ENCODE measurements at regions not wholly inside any gene's neighbourhood (a gene's known extent, or its start where the extent isn't known, plus 50 kb on each side); places are given as distances from the start of the nearest gene placed in this dataset.
"Not testable (repeated sequence)": the region's sequence is repeated elsewhere in the genome, so short reads cannot be mapped to it uniquely, and the experiment has no call there.

DNA sequence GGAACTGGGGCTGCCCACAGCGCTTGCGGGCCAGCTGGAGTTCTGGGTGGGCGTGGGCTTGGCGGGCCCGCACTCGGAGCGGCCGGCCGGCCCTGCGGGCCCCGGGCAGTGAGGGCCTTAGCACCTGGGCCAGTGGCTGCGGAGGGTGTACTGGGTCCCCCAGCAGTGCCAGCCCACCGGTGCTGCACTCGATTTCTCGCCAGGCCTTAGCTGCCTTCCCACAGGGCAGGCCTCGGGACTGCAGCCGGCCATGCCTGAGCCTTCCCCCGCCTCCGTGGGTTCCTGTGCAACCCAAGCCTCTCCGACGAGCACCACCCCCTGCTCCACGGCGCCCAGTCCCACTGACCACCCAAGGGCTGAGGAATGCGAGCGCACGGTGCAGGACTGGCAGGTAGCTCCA, 232.5 kb downstream of the FAM181B start:
- TF ChIP-seq, protein P1, sequence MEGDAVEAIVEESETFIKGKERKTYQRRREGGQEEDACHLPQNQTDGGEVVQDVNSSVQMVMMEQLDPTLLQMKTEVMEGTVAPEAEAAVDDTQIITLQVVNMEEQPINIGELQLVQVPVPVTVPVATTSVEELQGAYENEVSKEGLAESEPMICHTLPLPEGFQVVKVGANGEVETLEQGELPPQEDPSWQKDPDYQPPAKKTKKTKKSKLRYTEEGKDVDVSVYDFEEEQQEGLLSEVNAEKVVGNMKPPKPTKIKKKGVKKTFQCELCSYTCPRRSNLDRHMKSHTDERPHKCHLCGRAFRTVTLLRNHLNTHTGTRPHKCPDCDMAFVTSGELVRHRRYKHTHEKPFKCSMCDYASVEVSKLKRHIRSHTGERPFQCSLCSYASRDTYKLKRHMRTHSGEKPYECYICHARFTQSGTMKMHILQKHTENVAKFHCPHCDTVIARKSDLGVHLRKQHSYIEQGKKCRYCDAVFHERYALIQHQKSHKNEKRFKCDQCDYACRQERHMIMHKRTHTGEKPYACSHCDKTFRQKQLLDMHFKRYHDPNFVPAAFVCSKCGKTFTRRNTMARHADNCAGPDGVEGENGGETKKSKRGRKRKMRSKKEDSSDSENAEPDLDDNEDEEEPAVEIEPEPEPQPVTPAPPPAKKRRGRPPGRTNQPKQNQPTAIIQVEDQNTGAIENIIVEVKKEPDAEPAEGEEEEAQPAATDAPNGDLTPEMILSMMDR (IDR thresholded peaks at IDR 0.05): not testable (repeated sequence)
- not testable (repeated sequence) for TF ChIP-seq POLR2A (IDR thresholded peaks at IDR 0.05)
